HG03280 (cell line): ENCODE measurements at regions not wholly inside any gene's neighbourhood (a gene's known extent, or its start where the extent isn't known, plus 50 kb on each side); places are given as distances from the start of the nearest gene placed in this dataset.

ENCODE experiments used
- ATAC-seq: cut with Tn5 transposase; IDR thresholded peaks from one replicate; pipeline ENCODE4 v1.9.1; 2021; ENCODE audit warnings: mild to moderate bottlenecking, moderate library complexity; ENCODE audit not compliant: unreplicated experiment

DNA sequence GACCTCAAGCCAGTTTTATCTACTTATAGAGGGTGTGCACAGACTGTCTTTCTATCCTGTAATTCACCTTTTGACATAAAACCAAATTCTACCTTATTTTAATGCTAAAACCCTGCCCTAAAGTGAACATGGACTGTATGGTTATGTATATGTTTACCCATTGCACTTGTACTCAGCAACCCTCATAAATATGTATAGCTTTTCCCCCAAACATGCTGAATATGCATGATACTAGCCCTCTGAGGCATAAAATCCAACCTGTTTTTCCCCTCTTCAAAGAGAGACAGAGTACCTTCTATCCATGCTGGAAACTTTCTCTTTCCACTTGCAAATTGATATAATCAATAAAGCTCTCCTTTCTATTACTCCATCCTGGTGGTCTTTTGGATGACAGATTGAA lies 267.9 kb upstream of the BMP2 start:
- no peak for ATAC-seq

DNA sequence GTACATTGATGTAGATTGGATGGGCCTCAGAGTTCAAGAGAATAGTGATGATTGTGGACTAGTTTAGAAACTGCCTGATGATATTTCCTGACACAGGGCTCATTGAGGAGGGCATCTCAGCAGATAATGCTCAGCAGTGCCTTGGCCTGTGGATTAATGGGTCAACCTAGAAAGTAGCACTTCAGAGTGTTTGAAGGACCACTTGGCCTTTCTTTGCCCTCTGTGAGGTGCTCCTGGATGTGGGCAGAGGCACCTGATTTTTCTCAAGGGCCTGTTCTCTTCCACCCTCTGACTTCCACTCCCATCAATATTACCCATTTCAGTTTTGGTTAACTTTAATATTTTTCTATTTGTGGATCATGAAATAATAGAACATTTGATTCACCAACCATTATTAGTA lies 270.6 kb upstream of the BMP2 start:
- no peak for ATAC-seq

DNA sequence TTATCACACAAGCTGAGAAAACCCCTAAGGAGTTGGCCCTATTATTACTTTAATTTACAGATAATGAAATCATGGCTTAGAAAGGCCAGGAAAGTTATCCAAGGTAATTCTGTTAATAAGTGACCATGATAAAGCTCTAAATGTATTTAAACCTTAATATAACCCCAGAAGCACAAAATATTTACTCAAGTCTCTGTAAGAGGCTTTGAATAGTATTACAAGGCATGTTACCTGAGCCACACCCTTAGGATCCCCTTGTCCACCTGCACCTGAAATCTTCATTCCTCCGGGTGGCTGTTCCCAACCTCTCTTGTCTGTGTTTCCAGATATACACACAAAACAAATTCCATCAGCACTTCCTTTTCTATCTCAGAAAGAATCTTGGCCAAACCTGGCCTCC lies 271.6 kb upstream of the BMP2 start:
- ATAC-seq: no peak

DNA sequence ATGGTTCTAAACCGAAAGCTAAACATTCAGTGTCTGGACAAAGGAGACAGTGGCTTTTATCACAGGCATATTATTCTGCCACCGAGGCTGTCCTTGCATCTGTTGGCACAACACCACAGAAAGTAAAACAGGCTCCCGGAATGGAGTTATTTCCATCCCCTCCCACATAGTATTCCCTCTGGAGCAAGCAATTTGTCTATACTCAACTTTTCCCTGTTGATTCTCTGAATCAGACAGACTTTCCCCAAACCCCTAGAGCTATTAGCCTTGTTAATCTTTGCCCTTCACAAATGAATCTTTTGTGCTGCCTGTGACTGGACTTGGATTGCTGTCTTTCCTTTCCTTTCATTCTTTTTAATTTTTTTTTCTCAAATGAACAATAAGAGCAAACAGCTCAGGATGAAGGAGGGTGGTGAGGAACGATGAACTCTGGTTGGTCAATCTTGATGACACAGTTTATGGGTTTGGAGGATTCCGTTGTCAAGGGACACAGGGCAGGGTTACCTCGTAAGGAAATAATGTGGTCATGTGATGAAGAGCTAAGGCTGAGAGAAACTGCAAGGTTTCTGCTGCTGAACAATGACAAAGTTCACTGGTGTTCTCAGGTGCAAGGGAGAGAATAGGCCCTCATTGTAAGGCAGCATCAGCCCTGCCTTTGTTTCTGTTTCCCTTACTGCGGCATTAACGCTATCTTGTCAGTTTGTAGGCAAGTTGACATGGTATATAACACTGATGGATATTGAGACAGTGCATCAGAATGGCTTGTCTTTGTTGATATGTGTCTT lies 275.0 kb upstream of the BMP2 start:
- no peak for ATAC-seq

DNA sequence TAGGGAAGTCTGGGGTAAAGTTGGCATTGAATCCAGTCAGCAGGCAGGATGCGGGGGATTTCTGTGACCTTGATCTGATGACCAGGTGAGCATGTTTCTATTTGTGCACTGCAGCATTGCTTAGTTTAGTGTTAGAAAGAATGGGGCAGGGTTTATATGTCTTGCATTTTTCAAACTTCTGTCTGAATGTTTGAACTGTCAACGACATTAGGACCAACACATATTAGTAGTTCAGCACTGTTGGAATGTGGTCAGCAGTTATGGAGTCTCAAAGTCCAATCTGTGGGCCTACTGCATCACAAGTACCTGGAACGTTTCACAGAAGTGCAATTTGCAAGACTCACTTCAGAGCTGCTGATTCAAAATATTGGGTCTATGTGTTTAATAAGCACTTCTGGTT lies 276.6 kb upstream of the BMP2 start:
- ATAC-seq: no peak

DNA sequence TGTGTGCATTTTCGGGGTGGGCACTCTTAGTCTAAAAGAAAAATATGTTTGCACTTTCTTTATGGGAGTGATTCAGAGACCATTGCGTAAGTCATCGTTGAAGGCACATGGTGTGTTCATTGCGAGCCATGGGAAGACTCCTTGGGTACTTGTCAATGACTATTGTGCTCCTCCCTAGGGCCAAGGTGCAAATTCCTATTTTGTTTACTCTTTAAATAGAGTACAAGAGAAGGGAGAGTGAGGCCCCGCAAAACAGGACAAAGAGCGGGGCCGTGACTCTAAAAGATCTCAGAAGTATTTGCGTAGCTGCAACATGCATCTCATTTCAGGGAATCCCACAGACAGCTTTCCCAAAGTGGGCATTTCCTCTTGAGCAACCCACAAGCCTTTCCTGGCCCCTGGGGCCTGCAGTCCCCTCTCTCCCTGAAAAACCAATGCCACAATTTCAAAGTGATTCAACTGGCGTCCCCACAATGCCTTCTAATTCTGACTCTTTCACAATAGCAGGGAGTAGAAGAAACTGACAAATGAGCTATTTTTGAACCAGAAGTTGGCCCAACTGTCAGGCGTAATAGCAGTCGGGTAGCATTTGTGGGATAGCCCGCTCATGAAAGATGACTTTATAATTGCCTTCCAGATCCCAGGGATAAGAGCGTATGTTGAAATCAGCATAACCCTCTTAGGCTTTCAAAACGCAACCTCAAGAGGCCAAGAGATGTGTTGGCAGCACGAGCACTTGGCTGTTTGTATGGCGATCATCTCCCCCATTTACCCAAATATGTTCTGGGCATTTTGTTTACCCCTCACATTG lies 277.9 kb upstream of the BMP2 start:
- ATAC-seq: no peak

DNA sequence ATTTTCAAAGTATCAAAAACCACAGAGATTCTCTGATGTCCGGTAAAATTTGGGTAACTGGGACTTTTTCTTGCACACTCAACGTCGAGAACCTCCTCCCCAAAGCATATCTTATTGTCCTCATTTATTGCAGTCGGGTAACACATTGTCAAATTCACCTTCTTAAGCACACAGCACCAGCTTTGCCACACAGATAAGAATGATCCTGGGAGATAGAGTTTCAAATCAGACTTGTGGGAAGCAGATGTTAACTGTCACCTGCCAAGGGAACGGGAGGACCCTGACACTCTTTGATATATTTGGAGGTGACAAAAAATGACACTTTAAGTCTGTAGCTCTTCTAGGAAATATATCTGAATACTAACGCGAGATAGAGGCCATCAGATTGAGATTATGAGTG lies 282.1 kb upstream of the BMP2 start:
- ATAC-seq: no peak

DNA sequence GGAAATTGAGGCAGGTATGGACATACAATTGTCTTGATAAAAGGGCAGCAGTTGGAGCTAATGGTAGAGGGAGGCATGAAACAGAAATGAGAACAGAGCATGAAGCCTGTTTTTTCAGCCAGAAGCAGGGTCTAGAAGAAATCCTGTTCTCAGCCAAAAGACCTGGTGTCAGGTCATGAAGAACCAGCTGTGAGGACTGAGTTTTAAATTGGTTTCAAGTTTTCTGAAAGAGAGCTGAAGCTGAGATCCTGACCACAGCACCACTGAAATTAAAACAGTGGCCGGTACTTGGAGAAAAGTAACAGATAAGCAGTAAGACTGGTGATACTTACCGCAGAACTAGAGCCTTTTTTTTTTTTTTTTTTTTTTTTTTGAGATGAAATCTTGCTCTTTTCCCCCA lies 283.8 kb upstream of the BMP2 start:
- no peak for ATAC-seq

DNA sequence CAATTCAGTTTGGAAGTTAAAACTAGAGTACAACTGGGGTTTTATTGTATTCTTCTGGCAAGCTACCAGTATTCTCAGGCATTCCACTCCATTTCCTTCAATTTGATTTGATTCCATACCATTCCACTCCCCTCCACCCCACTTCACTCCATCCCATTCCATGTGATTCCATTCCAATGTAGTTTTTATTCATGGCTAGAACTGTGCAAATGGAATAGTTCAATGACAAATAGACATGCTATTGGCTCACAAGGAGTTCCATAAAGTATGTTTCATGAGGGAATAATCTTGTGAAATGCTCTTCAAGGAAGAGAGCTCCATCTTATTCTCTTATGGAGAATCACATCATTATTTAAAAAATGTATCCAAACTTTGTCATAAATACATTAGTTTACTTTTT lies 285.0 kb upstream of the BMP2 start:
- ATAC-seq: no peak

DNA sequence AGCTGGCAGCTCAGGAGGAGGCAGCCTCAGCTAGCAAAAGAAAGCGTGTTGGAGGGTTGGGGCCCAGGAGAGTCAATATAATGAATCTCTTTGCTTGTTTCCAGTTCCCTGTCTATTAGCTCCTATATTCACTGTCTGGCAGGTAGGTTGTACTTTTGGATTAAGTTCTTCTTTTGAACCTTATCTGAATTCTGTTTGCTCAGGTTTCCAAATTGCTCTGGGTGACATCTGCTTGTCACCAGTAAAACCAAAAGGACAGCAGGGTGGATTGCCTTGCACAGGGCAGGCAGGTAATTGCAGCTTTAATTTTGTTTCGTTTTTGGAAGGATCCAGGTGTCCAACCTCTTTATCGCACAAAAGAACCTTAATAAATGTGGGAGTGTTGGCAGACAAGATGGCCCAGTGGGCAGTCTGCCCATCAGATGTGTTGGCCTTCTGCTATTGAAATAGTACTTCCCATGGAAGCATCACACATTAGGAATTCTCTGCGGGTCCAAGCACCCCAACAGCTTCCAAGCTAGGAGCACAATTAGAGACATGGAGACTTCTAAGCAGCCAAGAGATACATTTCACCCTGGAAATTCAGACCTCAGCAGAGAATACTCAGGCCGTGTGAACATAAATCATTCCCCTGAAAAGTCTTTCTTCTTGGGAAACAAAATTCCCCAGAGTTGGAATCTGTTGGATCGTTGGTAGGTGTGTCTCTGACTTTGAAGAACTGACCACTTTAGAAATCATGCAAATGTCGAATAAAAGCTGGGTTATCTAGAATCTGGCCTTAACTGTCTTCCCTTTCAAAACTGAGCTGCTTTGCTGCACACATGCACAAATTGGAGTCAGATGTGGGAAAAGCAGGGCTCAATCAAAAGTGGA lies 286.9 kb upstream of the BMP2 start:
- ATAC-seq: no peak

DNA sequence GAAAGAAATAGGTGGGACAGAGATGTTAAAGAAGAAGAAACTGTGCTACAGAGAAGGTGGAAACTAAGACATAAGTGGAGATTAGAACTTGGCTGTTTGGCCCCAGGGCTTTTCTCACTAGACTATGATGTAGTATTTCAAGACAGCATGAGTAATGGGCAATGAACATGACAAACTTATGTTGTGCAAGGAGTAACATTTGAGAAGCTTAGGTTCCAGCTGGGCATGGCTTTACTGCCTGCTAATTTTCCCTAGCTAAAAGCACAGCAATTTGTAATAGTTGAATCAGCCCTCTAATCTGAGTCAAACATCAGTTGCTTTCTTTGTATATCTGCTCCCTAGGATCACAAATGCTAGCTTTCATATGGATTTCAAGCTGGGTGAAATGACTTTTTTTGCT lies 294.3 kb upstream of the BMP2 start:
- ATAC-seq: no peak

DNA sequence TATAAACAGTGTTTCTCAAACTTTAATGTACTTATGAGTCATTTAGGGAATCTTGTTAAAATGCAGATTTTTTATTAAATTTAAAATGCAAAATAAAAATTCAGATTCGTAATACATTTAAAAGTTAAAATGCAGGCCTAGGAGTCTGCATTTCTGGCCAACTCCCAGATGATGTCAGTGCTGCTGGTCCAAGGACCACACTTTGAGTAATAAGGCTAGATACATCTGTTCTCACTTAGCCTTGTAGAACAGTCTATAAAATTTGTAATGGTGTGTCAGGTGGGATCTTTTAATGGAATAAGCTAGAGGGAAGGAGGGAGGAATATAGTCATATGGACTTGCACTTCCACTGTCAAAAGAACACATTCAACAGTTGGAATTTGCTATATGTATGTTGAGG lies 295.6 kb upstream of the BMP2 start:
- ATAC-seq: no peak

DNA sequence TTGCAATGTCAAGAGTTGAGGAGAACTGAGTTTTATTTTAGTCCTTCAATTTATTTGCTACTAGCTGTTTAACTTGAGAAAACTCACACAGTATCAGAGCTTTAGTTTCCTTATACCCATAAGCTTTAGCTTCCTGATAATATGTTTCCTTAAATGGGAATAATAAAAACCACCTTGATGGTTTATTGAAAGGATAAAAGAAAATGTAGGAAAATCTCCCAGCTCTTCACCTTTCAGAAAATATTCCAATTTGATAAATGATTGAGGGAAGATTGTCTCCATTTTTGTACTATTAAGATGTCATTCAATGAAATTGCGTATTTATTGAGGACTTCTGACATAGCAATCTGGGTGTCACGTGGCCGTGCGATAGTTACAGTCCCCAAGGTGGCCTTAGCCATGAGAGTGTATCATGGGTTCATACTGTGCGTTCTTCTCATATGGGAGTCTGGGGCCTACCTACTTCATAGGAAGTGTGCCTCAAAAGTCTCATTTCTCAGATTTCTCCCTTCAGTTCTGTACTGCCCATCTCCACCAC lies 296.3 kb upstream of the BMP2 start:
- ATAC-seq: no peak

DNA sequence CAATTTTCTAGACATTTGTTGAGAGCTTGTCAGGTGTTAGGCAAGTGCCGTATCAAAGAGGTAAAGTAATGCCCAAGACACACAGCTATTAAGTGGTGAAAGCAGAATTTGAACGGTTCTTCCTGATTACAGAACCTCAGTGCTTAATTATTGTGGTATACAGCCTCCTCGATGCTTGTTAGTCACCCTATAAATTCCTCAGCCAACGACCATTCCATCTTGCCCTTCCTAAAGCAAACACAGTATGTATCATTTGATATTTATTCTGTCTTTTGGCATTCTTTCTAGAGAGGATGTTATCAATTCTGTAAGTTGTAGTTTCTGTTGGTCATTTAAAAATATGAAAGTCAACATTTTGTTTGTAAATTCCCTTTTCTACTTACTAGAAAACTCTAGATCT lies 297.8 kb upstream of the BMP2 start:
- ATAC-seq: no peak

DNA sequence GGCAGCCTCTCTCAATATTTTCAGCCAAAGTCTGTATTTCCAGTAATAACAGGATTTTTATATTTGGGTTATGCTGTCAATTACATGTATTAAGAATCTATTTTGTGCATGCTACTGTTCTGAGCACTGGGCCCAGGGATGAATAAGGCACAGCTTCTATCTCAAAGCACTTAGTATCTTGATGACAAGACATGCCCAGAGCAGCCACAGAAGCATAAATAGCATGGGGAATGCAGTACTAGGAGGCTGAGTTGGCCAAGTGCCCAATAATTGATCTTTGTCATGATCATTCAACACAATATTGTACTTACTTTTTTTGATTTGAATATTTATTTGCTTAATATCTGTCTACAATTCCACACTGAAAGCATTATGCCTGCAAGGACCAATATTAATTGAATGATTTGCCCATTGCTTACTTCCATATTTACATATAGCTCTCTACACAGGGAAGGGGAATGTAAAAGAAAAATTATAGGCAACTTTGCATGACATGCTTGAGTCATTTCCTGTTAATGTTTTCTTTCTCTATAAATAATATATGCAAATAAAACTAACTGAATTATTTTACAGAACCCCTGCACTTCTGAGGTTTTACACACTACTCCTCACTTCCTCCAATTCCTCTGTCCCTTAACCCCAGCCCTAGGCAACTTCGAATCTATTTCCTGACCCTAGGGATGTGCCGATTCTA lies 298.9 kb upstream of the BMP2 start:
- no peak for ATAC-seq

DNA sequence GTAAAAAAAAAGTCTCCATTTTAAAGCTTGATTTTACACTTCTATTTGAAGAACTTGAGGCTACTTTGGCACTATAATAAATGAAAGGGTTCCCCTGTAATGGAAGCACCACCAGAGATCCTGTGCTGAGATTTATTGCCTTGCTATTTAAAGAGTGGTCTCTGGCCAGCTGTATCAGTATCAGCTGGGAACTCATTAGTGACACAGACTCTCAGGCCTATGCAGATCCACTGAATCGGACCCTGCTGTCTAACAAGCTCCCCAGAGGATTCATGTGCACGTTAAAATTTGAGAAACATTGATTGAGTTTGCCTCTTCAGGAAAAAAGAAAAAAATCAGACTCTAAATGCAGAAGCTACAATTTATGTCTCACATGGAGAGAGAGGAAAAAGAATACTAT lies 299.9 kb upstream of the BMP2 start:
- no peak for ATAC-seq

DNA sequence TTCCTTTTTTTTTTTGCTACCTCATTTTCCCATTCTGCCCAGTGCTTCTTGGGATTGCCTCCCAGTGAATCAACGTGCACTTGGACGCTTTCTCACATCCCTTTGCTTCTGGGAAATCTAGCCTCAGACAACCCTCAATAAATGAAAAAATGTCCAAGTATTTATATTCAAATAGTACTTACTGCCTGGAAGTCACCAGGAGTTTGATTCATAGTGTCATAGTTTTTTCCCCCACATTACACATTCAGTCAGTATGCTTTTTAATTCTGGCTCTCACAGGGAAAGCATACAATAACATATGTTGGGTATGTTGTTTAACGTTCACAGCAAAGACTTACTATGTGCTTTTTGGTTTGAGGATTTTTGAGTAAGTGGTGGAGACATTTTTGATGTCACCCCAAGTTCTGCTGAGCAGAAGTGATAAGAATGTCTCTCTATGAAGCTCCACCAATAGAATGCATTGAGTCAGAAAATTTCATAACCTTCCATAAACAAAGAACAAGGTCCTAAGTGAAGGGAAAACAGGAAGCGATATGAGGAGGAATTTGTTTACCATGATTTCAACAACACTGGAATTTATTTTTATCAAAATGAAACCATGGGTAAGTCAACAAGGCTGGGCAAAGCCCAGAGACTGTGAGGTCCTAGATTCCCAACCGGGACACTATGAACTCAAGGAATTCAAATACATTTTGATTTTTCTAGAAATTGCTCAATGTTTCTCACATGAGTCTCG lies 301.2 kb upstream of the BMP2 start:
- ATAC-seq: no peak

DNA sequence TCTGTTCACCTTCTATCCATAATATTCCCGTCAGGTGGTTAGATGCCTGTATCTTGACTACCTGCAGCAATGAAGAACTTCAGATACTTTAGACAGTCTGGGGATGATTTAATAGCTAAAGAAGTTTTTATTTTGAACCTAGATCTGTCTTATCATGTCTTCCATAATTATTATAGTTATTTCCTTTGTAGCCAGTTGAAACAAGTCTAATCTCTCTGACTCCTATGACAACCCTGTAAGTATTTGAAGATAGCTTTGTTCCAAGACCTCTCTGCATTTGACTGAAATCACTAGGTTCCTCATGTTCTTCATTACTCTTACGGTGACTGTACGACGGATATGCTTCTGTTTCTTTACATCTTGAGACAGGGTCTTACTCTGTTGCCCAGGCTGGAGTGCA lies 316.6 kb upstream of the BMP2 start:
- ATAC-seq: no peak

DNA sequence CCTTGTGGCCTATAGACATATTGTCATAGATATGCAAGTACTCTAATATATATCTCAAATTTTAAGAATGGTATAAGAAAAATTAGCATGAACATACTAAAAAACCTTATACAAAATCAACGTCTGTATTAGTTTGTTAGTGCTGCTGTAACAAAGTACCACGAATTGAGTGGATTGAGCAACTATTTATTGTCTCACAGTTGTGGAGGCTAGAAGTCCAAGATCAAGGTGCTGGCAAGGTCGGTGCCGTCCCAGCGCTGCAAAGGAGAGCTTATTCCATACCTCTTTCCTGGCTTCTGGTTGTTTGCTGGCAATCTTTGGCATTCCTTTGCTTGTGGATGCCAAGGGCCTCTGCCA lies 317.6 kb upstream of the FERMT1 start:
- ATAC-seq: no peak
